Erythroblast (primary cell): ENCODE measurements at regions not wholly inside any gene's neighbourhood (a gene's known extent, or its start where the extent isn't known, plus 50 kb on each side); places are given as distances from the start of the nearest gene placed in this dataset.
A peak's percentile ranks its signal among the peaks of the same experiment; 100 is the strongest.
"Not testable (repeated sequence)": the region's sequence is repeated elsewhere in the genome, so short reads cannot be mapped to it uniquely, and the experiment has no call there.

Source experiments
- DNase-seq, 2 experiments: peaks; one replicate each; lab custom pipeline; 2025; lab: John Stamatoyannopoulos, UW
- GATA1 ChIP-seq: IDR thresholded peaks from 2 replicates; pipeline ENCODE4 v1.6.1; 2011; ENCODE audit warnings: low read depth, mild to moderate bottlenecking, control low read depth, low read length, moderate library complexity
- POLR2A ChIP-seq: IDR thresholded peaks from 2 replicates; pipeline ENCODE4 v1.6.1; 2011; ENCODE audit warnings: mild to moderate bottlenecking, low read length

- TF ChIP-seq POLR2A (no peak), GATA1 (no peak)
- no peak for DNase-seq
Observed at GRCh38 chr21:24552491-24552890, 1054.8 kb downstream of the MRPL39 start.

DNA sequence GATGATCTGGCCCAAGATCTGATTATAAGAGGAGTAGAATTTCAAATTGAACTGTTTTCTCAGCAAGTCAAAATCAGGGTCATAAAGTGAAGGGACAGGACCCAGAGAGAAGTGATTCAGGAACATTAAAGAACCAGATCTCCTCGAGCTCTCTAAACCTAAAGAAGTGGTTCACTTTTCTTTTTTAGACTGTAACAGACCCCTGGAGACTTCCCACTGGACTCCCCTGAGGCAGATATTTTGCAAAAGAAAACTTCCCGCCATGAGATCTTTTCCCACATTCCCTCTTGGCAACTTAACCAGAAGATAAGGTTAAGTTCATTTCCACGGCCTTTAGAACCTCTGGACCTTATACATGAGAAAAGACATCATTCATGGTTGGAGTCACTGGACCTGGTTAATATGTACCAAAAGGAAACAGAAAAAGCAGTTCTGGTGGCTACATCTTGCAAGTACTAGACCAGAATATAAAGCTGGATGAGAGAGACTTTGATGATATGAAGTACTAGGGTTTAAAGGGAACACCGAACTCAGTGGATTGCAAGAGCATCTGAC is 1061.4 kb downstream of the MRPL39 start:
- TF ChIP-seq POLR2A (no peak), GATA1 (no peak)
- DNase-seq, result no peak

DNA sequence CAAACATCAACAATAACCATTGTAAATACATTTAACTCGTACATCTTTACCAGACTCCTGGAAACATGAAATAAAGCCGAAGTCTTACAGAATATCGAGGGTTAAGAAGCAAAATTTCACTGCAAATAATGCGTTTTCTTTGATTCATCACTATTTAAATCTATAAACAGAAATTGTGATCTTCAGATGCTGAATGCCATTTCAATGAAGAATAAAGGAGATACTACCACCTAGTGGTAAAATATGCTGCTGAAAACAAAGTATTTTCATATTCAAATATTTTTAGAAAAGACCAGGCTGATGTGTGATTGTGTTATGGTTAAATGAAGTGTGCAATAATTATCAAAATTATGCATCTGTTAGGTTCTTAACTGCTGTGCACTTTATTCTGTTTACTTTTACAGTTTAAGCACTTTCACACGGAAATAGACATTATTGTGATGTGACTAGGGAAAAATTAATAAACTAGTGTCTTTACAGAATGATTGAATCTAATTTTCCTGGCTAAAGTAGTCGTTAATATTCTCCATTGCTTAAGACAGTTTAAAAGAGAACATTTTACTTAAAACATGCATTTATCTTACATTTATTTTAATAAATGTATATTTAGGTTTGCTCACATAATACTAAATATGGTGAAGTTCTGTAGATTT is 1093.1 kb downstream of the MRPL39 start:
- TF ChIP-seq GATA1 (no peak), POLR2A (no peak)
- DNase-seq, result peak in 1 of 2 experiments; percentile 14

DNA sequence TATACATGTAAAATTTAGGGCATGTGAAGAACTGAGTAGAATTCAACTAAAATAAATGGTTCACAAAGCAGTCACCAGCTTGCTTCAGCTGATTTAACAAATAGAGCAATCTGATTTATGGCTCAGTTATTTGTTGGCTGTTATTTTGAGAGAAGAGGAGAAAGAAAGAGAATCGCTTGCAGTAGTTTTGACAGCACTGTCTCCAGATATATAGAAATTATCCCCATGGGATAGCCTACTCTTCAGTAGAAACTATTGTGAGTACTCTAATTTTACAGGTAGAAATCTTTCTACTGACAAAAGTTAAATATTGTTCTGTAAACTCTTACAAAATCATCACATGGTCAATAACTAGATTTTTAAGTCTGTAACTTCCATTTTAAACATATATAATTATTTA is 1098.2 kb downstream of the MRPL39 start:
- TF ChIP-seq POLR2A, result no peak
- no peak for TF ChIP-seq GATA1
- DNase-seq, result no peak

DNA sequence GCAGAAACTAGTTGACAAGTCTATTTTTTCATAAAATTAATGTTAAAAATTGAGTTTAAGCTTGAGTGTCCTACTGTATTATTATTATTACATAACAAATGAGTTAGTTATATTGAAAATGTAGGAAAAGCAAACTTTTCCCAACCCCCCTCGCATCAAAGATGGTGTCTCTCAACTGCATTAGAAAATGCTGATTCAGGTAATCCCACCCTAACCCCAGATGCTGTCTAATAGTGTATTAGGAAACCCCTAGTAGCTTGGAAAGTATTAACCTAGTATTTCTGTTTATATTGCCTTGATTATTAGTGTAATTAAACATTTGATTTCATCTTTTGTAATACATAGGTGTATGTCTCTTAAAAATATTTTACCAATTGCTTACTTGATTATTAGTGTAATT is 1120.3 kb downstream of the MRPL39 start:
- DNase-seq, result no peak

DNA sequence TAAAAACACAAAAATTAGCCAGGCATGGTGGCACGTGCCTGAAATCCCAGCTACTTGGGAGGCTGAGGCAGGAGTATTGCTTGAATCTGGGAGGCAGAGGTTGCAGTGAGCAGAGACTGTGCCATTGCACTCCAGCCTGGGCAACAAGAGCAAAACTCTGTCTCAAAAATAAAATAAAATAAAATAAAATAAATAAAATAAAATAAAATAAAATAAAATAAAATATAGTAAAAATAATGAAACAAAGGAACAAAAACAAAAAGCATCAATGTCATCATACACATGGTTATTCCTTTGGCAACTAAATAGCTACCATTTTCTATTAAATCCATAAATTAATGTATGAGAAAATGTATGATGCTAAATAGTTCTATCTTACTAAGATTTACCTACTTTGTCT is 1123.9 kb downstream of the MRPL39 start:
- not testable (repeated sequence) for DNase-seq

More for the DNA sequence above, 1120.3 kb downstream of the MRPL39 start:
- TF ChIP-seq GATA1, result no peak
- no peak for TF ChIP-seq POLR2A

DNA sequence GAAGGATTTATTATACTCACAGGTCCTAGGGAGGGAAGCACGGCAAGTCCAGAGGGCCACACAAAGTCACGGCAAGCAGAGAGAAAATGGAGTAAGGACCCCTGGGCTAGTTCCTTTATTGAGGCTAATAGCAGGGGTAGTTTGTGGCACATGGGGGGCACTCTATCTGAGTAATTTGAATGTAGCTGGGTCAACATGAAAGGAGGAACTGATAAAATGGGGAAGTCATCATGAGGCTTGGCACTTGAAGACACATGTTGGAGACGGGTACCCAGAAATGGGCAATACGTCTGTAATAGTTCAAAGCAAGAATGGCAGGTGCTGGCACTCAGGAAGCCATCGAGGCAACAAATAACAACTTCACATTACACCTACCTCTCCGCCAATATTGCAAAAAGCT is 1136.4 kb downstream of the MRPL39 start:
- no peak for DNase-seq
- TF ChIP-seq GATA1, result no peak
- TF ChIP-seq POLR2A, result no peak

GRCh38 chr21:24456358-24456757 is 1150.9 kb downstream of the MRPL39 start:
- TF ChIP-seq POLR2A (no peak), GATA1 (no peak)
- no peak for DNase-seq

DNA sequence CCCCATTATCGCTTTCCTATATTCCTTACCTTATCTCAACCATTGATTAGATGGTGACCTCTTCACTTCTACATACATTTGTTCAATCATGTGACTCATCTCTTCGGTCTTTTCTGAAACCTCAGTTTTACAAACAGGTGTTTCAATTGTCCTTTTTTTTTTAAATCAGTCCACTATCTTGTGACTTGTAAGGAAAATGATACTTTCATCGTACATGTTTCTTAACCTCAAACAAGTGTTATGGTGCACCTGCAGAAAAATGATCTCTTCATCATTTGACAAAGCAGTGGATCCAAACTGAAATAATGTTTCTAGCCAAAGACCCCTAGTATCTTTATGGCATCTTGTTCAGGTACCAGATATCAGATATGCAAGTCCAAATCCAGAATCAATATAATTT is 1157.2 kb downstream of the MRPL39 start:
- no peak for DNase-seq
- TF ChIP-seq POLR2A (no peak), GATA1 (no peak)

- TF ChIP-seq GATA1 (no peak), POLR2A (no peak)
- DNase-seq, result no peak
Observed at GRCh38 chr21:24445517-24445916, 1161.8 kb downstream of the MRPL39 start.

DNA sequence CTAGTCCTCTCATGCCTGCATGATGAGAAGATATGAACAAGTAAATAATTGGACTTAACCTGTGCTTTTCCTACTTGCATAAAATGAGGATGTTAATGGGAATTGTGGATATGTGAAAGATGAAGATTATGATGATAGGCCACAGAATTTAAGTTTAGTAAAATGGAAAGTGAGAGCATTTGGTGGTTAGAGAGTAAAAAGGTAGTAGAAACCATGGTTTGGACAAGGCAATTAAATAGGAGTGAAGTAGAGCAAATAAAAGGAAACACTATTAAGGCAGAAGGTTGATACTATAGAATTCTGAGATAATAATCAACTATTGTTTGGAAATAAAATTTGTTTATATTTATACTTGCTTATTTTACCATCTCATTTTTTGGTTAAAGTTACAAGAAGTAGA is 1162.5 kb downstream of the MRPL39 start:
- TF ChIP-seq POLR2A (no peak), GATA1 (no peak)
- no peak for DNase-seq

- no peak for TF ChIP-seq POLR2A
- no peak for TF ChIP-seq GATA1
- DNase-seq, result no peak
Observed at GRCh38 chr21:24436236-24436635, 1171.0 kb downstream of the MRPL39 start.

- TF ChIP-seq POLR2A, result no peak
- no peak for TF ChIP-seq GATA1
- DNase-seq, result no peak
Observed at GRCh38 chr21:24428591-24429199, 1178.6 kb downstream of the MRPL39 start.

DNA sequence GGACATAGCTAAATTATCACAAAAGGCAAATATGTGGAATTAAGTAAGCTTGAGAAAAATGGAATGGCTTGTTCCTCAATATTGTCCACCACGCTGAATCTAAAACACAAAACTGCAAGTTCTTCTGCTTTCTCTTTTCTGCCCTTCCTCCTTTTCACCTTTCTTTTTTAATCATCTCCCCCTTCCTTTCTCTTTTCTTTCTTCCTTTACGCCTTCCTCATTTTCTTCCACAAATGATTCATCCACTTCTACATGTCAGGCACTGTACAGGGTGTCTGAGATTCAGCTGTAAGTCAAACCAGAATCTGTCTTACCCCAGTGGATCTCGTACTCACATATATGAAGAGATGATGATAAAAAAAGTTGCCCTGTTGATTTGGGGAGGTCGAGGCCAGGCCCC is 1182.5 kb downstream of the MRPL39 start:
- TF ChIP-seq POLR2A, result no peak
- TF ChIP-seq GATA1, result no peak
- no peak for DNase-seq

- TF ChIP-seq GATA1 (no peak), POLR2A (no peak)
- DNase-seq, result no peak
Observed at GRCh38 chr21:24423546-24423945, 1183.7 kb downstream of the MRPL39 start.
